Stimulated activated CD4-positive, alpha-beta T cell treated with anti-CD3 and anti-CD28 coated beads, Interleukin-4, amount 100 ng/mL, for 24 hours (primary cell): ENCODE measurements at regions not wholly inside any gene's neighbourhood (a gene's known extent, or its start where the extent isn't known, plus 50 kb on each side); places are given as distances from the start of the nearest gene placed in this dataset.
"Not testable (repeated sequence)": the region's sequence is repeated elsewhere in the genome, so short reads cannot be mapped to it uniquely, and the experiment has no call there.

ENCODE experiments used
- DNase-seq: peaks from one replicate; pipeline ENCODE4 v3.0.0-alpha.2; 2020

DNA sequence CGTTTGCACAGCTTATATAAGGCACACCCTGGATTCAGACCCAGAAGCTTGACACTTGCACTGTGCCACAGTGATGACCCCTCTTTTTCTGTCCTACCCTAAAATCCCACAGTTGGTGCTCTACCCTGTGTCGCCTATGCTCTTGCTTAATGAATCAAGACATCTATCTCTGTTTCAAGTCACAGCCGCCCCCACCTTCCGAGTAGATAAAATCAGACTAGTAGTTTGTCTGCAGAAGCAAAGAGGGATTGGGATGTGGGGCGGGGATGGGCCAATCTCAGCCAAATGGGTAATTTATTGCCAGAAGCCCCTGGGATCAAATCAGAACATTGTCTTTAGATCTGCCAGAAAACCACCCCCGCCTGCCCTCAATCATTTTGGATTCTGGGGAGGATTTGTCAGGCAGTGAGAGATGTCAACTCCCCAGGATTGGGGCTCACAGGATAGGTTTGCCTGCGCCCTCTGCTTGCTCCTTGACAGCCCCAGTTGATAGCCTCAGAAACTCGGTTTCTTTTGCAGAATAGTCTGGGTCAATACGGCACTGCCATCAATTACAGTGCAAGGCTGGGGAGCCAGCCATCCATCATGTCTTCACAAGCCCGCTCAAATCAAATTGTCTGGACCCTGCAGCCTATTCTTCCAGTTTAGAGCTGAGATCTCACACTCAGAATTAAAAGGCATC is 520.8 kb downstream of the GRIN2A start:
- DNase-seq: no peak

GRCh38 chr16:9663588-9663987 is 518.6 kb downstream of the GRIN2A start:
- no peak for DNase-seq

DNA sequence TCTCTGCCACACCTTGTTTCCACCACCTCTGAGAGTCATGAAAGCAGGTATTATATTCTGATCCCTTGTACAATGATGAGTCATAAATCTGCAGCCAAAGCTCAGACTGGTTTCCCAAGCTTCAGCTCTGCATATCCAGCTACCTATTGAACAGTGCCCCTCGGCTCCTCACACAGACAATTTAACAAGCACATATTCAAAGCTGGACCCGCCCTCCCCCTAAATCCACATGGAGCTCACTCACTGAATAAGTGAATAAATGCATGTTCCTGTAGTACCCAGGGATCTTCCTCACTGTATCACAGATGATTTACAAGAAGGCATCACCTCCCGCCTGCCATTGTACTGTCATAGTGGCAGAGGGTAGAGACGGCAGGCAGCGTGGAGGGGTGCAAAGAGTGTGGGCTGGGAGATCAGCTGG is 516.4 kb downstream of the GRIN2A start:
- no peak for DNase-seq

DNA sequence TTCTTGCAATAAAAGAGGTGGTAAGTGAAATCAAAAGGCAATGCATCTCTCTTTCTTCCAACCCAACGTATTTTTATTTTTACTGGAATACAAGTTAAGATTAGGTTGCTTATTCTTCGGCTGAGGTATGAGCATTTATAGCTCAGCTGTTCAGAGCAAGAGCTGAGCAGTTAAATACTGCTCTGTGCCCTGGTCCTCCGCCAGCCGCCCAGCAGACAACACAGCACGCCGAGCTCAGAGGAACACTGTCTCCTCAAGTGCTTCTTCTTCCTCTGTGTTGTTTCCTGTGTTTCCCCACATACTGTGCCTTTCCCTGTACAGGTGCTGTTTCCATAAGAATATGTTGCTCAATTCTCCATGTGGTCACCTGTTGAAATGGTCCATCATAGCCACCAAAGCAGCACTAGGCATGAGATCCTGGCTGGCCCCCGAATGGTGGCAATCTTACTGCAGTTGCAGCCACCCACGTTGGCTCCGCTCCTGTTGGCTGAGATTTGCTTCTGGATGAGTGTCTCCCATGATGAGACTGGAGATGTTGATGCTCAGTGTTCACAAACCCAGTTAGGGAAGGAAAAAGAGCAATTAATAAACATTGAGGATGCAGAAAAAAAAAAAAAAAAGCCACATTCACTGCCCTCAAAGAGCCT is 515.3 kb downstream of the GRIN2A start:
- DNase-seq: no peak

- no peak for DNase-seq
Observed at GRCh38 chr16:9670033-9670432, 512.2 kb downstream of the GRIN2A start.

GRCh38 chr16:9670616-9671015 is 511.6 kb downstream of the GRIN2A start:
- DNase-seq: not testable (repeated sequence)

DNA sequence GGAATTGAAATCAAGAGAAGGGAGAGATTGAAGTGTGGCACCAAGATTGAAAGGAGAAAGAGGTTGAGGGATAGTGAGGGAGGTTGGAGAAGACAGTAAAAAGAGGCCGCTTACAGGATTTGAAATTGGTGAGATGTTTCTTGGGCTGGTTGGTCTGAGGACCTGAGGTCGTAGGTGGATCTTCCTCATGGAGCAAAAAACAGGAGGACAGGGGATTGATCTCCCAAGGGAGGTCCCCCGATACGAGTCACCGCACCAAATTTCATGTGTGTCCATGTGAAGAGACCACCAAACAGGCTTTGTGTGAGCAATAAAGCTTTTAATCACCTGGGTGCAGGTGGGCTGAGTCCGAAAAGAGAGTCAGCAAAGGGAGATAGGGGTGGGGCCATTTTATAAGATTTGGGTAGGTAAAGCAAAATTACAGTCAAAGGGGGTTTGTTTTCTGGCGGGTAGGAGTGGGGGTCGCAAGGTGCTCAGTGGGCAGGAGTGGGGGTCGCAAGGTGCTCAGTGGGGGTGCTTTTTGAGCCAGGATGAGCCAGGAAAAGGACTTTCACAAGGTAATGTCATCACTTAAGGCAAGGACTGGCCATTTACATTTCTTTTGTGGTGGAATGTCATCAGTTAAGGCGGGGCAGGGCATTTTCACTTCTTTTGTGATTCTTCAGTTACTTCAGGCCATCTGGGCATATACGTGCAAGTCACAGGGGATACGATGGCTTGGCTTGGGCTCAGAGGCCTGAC is 505.5 kb downstream of the GRIN2A start:
- DNase-seq: not testable (repeated sequence)

DNA sequence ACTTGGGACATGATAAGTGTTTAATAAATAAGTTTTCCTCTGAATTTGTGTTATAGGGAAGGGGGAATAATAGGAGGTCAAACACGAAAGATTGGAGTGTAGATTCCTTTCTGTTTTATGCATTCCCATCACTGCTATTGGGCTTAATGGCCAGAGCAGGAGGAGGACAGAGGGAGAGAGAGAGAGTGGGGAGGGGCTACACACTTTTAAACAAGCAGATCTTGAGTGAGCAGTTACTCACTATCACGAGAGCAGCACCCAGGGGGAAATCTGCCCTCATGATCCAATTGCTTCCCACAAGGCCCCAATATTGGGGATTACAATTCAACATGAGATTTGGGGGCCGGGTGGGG is 505.0 kb downstream of the GRIN2A start:
- no peak for DNase-seq

DNA sequence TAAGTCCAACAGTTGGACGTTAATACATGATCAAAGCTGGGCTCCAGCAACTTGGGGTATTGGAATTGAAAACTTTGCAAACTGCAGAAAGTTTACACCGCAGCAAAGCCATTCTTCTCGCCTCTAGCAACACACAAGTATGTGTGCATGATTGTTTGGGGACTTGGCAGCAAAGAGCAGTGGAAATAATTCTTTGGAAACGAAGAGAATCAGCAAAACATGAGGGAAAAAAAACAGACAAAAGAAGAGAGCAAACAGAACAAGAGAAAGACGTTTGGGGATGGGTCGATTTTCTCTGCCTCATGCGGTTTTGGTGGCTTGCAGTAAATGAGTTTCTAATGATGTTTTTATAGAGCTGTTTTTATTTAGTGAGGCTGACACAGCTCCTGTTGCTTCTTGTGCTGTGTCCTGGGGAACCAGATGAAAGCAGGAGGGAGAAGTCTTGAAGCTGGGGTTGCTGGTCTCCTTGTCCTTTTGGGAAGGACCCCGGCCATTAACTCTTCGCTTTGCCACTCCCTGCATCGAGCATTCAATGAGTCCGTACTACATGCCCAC is 502.9 kb downstream of the GRIN2A start:
- no peak for DNase-seq

DNA sequence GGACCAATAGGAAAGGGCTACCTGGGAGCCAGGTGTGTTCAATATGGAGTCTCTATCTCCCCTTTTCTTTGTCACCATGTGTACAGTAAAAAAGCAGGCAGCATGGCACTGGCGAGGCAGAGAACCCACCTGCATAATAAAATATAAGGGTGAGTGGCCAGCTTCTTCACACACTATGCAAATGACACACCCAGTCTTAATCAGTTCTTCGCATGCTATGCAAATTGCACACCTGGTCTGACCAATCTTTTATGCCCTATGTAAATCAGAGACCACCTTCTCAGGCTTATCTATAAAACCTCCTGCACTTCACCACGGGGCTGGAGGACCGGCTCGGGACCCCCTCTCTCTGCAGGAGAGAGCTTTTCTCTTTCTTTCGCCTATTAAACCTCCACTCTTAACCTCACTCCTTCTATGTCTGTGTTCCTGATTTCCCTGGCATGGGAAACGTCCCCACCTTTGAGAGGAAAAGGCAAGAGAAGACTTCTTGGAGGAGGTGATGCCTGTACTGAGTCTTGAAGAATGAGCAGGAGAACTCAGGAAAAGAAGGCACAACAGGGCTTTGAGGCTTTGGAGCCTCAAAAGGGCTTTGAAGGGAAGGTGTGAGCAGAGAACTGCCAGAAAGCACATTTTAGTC is 502.1 kb downstream of the GRIN2A start:
- DNase-seq: no peak

DNA sequence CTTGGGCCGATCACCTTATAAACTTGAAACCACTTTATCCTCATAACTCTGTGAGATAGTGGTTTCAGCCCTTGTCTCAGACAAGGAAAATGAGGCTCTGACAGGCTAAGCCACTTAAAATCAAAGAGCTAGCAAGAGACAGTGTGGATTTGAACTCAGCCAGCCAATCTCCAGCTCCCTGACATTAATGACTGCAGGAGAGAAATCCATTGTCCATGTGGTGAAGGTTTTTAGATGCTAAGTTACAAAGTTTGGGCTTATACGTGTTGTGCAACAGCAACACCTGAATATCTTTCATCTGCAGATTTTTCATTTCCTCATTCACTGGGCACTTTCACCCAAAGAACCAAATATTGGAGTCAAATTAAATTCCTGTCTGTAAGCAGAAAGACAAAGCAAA is 501.3 kb downstream of the GRIN2A start:
- no peak for DNase-seq

DNA sequence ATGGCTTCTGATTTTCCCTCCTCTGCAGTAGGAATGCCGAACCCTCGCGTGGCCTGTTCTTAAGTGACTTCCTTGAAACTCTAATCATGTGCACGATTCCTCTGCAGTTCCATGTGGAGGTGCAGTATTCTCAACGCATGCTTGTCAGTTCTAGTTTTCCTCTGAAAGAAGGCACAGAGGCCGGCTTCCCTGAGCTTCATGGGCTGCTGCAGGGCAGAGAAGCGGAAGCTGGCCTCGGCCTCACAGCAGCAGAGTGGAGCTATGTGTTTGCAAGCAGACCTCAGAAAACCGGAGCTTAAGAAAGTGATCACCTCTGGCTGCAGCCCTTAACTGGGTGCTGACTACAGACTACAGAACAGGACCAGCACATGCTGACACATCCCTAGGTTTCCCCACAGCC is 500.7 kb downstream of the GRIN2A start:
- DNase-seq: no peak

- no peak for DNase-seq
Observed at GRCh38 chr16:9682320-9682719, 499.9 kb downstream of the GRIN2A start.

DNA sequence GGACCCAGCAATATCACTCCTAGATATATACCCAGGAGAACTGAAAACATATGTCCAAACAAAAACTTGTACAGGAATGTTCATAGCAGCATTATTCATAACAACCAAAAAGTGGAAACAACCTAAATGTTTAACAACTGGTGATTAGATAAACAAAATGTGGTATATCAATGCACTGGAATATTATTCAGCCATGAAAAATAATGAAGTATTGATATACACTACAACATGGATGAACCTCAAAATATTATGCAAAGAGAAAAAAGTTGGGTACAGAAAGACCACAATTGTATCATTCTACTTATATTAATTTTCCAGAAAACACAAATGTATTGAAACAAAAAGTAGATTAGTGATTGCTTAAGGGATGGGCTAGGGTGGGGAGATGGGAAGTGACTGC is 498.6 kb downstream of the GRIN2A start:
- DNase-seq: no peak

GRCh38 chr16:9687737-9688319 is 494.4 kb downstream of the GRIN2A start:
- no peak for DNase-seq

- DNase-seq: no peak
Observed at GRCh38 chr16:9689597-9689996, 492.6 kb downstream of the GRIN2A start.

DNA sequence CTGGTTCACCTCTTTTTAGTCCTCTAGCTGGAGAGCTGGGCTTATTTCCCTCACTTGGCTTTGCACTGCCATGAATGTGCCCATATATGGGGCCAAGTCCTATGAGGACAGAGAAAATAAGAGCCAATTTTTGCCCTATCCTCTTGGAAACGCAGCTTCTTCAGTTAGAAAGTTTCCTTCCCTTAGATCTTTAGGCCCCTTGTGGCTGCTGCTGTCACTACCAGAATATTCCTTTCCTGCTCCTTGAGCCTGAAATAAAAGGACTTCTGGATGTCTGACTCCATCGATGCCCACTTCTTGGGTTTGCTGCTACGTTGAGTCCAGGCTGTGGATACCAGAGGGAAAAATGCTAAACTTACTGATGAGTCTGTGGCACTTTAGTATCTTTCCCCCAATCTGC is 487.1 kb downstream of the GRIN2A start:
- DNase-seq: no peak
